WTC11 (cell line): ENCODE measurements at regions not wholly inside any gene's neighbourhood (a gene's known extent, or its start where the extent isn't known, plus 50 kb on each side); places are given as distances from the start of the nearest gene placed in this dataset.

Experiments
- ATAC-seq: fragments of 200-7000 bp; cut with Tn5 transposase; 2 replicates; pipeline ENCODE4 v1.10.0; 2021; ENCODE audit warnings: mild to moderate bottlenecking, moderate library complexity
- CTCF ChIA-PET: fragments of 300-600 bp; sonication (Branson Sonifier 250); formaldehyde crosslinking; loops from one replicate; lab custom pipeline; 2021; ENCODE audit warnings: antibody characterized with exemption; lab: Charles Lee
- POLR2A ChIA-PET: fragments of 350-600 bp; sonication (Branson Sonifier 250); formaldehyde crosslinking; loops from one replicate; lab custom pipeline; 2021; ENCODE audit warnings: antibody characterized with exemption; lab: Charles Lee
- DNase-seq: peaks from one replicate; pipeline ENCODE4 v3.0.0; 2021; ENCODE audit warnings: low spot score
- H3K27ac Mint-ChIP-seq: 2 replicates; pipeline ENCODE4 v1.8.0; 2021; ENCODE audit warnings: mixed read lengths
- H3K27me3 Mint-ChIP-seq: 2 replicates; pipeline ENCODE4 v1.8.0; 2021; ENCODE audit warnings: low read depth, mild to moderate bottlenecking, moderate library complexity, mixed read lengths
- H3K36me3 Mint-ChIP-seq: 2 replicates; pipeline ENCODE4 v1.8.0; 2021; ENCODE audit warnings: mixed read lengths
- H3K4me1 Mint-ChIP-seq: 2 replicates; pipeline ENCODE4 v1.8.0; 2022; ENCODE audit warnings: mixed read lengths
- H3K4me3 Mint-ChIP-seq: 2 replicates; pipeline ENCODE4 v1.8.0; 2021; ENCODE audit warnings: mild to moderate bottlenecking, moderate library complexity, mixed read lengths
- H3K9me3 Mint-ChIP-seq: 2 replicates; pipeline ENCODE4 v1.8.0; 2021; ENCODE audit warnings: mixed read lengths
- EMX1 ChIP-seq: fragments of 250-450 bp; sonication (Bioruptor Pico); IDR thresholded peaks from 2 replicates; pipeline ENCODE4 v1.8.0; 2021; ENCODE audit warnings: mild to moderate bottlenecking
- GRHL2 ChIP-seq: fragments of 250-450 bp; sonication (Bioruptor Pico); IDR thresholded peaks from 2 replicates; pipeline ENCODE4 v1.8.0; 2022; ENCODE audit warnings: mild to moderate bottlenecking, moderate library complexity; ENCODE audit not compliant: insufficient replicate concordance, severe bottlenecking
- MXD4 ChIP-seq: fragments of 250-450 bp; sonication (Bioruptor Pico); IDR thresholded peaks from 2 replicates; pipeline ENCODE4 v1.8.0; 2021; ENCODE audit warnings: mild to moderate bottlenecking, moderate library complexity, borderline replicate concordance
- NFATC4 ChIP-seq: fragments of 250-450 bp; sonication (Bioruptor Pico); IDR thresholded peaks from 2 replicates; pipeline ENCODE4 v1.9.0; 2021; ENCODE audit warnings: mild to moderate bottlenecking
- NFE2L1 ChIP-seq: sonication (generic); formaldehyde crosslinking; IDR thresholded peaks from 2 replicates; pipeline ENCODE4 v1.8.1; 2023; ENCODE audit warnings: missing genetic modification reagents
- NFYB ChIP-seq: sonication (generic); formaldehyde crosslinking; conservative IDR thresholded peaks from 2 replicates; pipeline ENCODE4 v1.8.0; 2022; ENCODE audit warnings: low read depth, missing genetic modification reagents
- PRRX2 ChIP-seq: fragments of 250-450 bp; sonication (Bioruptor Pico); IDR thresholded peaks from 2 replicates; pipeline ENCODE4 v1.8.0; 2021; ENCODE audit warnings: mild to moderate bottlenecking
- TEAD1 ChIP-seq: sonication (generic); formaldehyde crosslinking; IDR thresholded peaks from 2 replicates; pipeline ENCODE4 v1.8.0; 2022; ENCODE audit warnings: mild to moderate bottlenecking, missing genetic modification reagents
- ZNF416 ChIP-seq: fragments of 250-450 bp; sonication (Bioruptor Pico); IDR thresholded peaks from 2 replicates; pipeline ENCODE4 v1.9.0; 2021; ENCODE audit warnings: mild to moderate bottlenecking, inconsistent platforms
- ZNF423 ChIP-seq: fragments of 250-450 bp; sonication (Bioruptor Pico); IDR thresholded peaks from 2 replicates; pipeline ENCODE4 v2.1.2; 2022; ENCODE audit warnings: mild to moderate bottlenecking, moderate library complexity
- TF ChIP-seq, protein P1 (sequence below): fragments of 250-450 bp; sonication (Bioruptor Pico); IDR thresholded peaks from 2 replicates; pipeline ENCODE4 v1.9.0; 2021; ENCODE audit warnings: mild to moderate bottlenecking, borderline replicate concordance
- TF ChIP-seq, protein P2 (sequence below): sonication (generic); formaldehyde crosslinking; IDR thresholded peaks from 2 replicates; pipeline ENCODE4 v1.8.0; 2023; ENCODE audit warnings: mild to moderate bottlenecking, missing genetic modification reagents
- TF ChIP-seq, protein P3 (sequence below): sonication (generic); formaldehyde crosslinking; IDR thresholded peaks from 2 replicates; pipeline ENCODE4 v1.8.1; 2022; ENCODE audit warnings: mild to moderate bottlenecking, missing genetic modification reagents, moderate library complexity, borderline replicate concordance
- TF ChIP-seq, protein P4 (sequence below): sonication (generic); formaldehyde crosslinking; IDR thresholded peaks from 2 replicates; pipeline ENCODE4 v1.8.0; 2022; ENCODE audit warnings: mild to moderate bottlenecking, missing genetic modification reagents
- TF ChIP-seq, protein P5 (sequence below): fragments of 250-450 bp; sonication (Bioruptor Pico); IDR thresholded peaks from 2 replicates; pipeline ENCODE4 v1.8.0; 2021; ENCODE audit warnings: mild to moderate bottlenecking

DNA sequence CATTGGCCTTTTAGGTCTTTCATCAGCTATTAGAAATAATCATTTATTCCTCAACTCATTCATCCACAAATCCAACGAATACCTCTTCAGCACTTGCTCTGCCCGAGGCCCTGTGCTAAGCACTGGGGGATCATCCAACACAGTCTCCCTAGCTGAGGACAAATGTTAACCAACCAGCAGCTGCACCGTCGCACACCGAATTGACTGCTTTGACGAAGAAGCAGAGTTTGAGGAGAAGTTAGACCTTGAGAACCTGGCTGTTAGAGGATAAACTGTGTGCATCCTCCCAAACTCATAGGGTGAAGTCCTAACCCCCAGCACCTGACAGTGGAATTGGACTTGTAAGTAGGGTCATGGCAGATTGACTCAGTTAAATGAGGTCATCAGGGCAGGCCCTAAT, 170.9 kb downstream of the USP12 start:
- Mint-ChIP-seq H3K9me3 (peaks cover 17% of the 10 kb centered on the region), H3K4me3 (no peak overlapping the region), H3K27me3 (peaks cover 11% of the 10 kb centered on the region), H3K27ac (no peak overlapping the region), H3K36me3 (no peaks in the 10 kb centered on the region), H3K4me1 (peaks cover 14% of the 10 kb centered on the region)
- POLR2A ChIA-PET, result no interaction called here
- TF ChIP-seq, protein P1, sequence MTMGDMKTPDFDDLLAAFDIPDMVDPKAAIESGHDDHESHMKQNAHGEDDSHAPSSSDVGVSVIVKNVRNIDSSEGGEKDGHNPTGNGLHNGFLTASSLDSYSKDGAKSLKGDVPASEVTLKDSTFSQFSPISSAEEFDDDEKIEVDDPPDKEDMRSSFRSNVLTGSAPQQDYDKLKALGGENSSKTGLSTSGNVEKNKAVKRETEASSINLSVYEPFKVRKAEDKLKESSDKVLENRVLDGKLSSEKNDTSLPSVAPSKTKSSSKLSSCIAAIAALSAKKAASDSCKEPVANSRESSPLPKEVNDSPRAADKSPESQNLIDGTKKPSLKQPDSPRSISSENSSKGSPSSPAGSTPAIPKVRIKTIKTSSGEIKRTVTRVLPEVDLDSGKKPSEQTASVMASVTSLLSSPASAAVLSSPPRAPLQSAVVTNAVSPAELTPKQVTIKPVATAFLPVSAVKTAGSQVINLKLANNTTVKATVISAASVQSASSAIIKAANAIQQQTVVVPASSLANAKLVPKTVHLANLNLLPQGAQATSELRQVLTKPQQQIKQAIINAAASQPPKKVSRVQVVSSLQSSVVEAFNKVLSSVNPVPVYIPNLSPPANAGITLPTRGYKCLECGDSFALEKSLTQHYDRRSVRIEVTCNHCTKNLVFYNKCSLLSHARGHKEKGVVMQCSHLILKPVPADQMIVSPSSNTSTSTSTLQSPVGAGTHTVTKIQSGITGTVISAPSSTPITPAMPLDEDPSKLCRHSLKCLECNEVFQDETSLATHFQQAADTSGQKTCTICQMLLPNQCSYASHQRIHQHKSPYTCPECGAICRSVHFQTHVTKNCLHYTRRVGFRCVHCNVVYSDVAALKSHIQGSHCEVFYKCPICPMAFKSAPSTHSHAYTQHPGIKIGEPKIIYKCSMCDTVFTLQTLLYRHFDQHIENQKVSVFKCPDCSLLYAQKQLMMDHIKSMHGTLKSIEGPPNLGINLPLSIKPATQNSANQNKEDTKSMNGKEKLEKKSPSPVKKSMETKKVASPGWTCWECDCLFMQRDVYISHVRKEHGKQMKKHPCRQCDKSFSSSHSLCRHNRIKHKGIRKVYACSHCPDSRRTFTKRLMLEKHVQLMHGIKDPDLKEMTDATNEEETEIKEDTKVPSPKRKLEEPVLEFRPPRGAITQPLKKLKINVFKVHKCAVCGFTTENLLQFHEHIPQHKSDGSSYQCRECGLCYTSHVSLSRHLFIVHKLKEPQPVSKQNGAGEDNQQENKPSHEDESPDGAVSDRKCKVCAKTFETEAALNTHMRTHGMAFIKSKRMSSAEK (CRISPR knock-in tag), result no peak
- TF ChIP-seq PRRX2 (CRISPR knock-in tag) (no peak), GRHL2 (no peak), TEAD1 (CRISPR knock-in tag) (no peak)
- TF ChIP-seq, protein P2, sequence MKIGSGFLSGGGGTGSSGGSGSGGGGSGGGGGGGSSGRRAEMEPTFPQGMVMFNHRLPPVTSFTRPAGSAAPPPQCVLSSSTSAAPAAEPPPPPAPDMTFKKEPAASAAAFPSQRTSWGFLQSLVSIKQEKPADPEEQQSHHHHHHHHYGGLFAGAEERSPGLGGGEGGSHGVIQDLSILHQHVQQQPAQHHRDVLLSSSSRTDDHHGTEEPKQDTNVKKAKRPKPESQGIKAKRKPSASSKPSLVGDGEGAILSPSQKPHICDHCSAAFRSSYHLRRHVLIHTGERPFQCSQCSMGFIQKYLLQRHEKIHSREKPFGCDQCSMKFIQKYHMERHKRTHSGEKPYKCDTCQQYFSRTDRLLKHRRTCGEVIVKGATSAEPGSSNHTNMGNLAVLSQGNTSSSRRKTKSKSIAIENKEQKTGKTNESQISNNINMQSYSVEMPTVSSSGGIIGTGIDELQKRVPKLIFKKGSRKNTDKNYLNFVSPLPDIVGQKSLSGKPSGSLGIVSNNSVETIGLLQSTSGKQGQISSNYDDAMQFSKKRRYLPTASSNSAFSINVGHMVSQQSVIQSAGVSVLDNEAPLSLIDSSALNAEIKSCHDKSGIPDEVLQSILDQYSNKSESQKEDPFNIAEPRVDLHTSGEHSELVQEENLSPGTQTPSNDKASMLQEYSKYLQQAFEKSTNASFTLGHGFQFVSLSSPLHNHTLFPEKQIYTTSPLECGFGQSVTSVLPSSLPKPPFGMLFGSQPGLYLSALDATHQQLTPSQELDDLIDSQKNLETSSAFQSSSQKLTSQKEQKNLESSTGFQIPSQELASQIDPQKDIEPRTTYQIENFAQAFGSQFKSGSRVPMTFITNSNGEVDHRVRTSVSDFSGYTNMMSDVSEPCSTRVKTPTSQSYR (CRISPR knock-in tag), result no peak
- no peak for DNase-seq
- CTCF ChIA-PET, result interaction anchor here (1.2 kb wide), 2 partner anchors 16 to 270 kb away, joined by 3 read pairs; partner anchors contain the start of gene RASL11A
- no peak for ATAC-seq

DNA sequence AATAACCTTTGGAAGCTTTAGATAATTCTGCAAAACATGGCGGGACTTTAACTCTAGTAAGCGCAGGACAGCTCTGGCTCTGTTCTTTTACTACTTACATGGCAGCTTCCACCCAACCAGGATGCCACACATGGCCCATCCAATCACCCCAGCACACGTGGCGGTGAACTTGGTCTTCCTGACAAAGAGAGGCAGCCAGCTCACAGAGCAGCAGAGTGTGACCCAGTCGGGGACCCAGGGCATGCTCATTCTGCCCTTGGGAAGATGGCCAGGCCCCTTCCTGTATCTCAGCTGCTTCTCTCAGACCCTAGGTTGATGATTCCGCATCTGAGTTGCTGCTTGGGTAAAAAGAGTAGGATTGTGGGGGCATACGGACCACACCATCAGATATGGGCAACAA, 172.1 kb downstream of the USP12 start:
- no peak for TF ChIP-seq NFATC4
- TF ChIP-seq, protein P3, sequence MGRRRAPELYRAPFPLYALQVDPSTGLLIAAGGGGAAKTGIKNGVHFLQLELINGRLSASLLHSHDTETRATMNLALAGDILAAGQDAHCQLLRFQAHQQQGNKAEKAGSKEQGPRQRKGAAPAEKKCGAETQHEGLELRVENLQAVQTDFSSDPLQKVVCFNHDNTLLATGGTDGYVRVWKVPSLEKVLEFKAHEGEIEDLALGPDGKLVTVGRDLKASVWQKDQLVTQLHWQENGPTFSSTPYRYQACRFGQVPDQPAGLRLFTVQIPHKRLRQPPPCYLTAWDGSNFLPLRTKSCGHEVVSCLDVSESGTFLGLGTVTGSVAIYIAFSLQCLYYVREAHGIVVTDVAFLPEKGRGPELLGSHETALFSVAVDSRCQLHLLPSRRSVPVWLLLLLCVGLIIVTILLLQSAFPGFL, result no peak
- TF ChIP-seq TEAD1 (CRISPR knock-in tag), result no peak
- no peak for TF ChIP-seq ZNF416 (CRISPR knock-in tag)
- no peak for TF ChIP-seq MXD4 (CRISPR knock-in tag)
- TF ChIP-seq EMX1 (CRISPR knock-in tag), result no peak
- TF ChIP-seq ZNF423, result no peak
- TF ChIP-seq, protein P4, sequence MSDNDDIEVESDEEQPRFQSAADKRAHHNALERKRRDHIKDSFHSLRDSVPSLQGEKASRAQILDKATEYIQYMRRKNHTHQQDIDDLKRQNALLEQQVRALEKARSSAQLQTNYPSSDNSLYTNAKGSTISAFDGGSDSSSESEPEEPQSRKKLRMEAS (CRISPR knock-in tag), result no peak
- TF ChIP-seq NFE2L1 (CRISPR knock-in tag), result no peak
- TF ChIP-seq, protein P5, sequence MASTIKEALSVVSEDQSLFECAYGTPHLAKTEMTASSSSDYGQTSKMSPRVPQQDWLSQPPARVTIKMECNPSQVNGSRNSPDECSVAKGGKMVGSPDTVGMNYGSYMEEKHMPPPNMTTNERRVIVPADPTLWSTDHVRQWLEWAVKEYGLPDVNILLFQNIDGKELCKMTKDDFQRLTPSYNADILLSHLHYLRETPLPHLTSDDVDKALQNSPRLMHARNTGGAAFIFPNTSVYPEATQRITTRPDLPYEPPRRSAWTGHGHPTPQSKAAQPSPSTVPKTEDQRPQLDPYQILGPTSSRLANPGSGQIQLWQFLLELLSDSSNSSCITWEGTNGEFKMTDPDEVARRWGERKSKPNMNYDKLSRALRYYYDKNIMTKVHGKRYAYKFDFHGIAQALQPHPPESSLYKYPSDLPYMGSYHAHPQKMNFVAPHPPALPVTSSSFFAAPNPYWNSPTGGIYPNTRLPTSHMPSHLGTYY, result no peak
- TF ChIP-seq NFYB (CRISPR knock-in tag), result no peak
- Mint-ChIP-seq H3K27me3 (peaks cover 6% of the 10 kb centered on the region; the same call in 1 of the 2 replicates), H3K4me3 (no peak overlapping the region), H3K27ac (no peak overlapping the region), H3K36me3 (no peaks in the 10 kb centered on the region), H3K4me1 (peaks cover 4% of the 10 kb centered on the region; the same call in 1 of the 2 replicates), H3K9me3 (peaks cover 17% of the 10 kb centered on the region)
- no peak for DNase-seq
- ATAC-seq, result no peak
- ChIA-PET POLR2A (interaction anchor here (1.0 kb wide), 1 partner anchor 24 kb away, joined by 3 read pairs; no protein-coding TSS in a partner anchor), CTCF (no interaction called here)
